ENCODE measurements at regions not wholly inside any gene's neighbourhood (a gene's known extent, or its start where the extent isn't known, plus 50 kb on each side); places are given as distances from the start of the nearest gene placed in this dataset.

GRCh38 chr3:177726807-177727206 lies 529.5 kb upstream of the TBL1XR1 start:
- Histone ChIP-seq H3K27ac (no peak overlapping the region), H3K9me3 (replicated peaks) (no peaks in the 10 kb centered on the region), H3K4me1 (no peaks in the 10 kb centered on the region; the same call in 1 of the 2 replicates), H3K36me3 (no peaks in the 10 kb centered on the region), H3K4me3 (no peak overlapping the region), H3K27me3 (no peaks in the 10 kb centered on the region)
- DNase-seq, result peak in 1 of 2 experiments; percentile 19

DNA sequence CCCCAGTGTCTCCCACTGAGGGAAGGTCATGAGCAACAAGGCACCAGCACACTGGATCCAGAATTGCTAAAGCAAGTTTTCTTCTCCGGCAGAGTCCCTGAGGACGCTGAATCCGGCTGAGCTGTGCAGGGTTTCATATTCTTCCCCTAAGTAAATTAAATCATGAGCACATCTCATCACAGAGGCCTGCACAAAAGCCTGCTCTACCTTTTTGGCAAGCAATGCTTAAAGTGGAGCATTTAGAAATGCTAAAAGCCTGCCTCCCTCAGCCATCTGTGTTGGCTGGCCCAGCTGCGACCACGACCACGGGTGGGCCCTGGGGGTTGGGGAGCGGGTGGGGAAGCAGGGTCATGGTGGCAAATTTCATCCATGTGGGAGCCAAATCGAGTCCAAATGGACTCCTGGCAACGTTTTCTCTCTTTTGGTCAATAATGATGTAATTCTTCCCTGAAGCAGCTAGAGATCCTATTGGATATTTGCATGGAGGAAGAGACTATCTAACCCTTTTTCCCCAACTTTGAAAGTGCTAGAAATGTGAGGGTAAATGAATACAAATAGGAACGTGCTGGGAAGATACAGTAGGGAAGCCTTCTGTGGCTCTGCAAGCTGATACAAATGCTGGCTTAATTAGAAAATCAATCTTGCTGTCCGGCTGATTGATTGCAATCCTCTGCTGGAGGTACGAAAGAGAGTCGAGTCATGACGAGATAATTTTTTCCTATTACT lies 532.8 kb upstream of the TBL1XR1 start:
- no peaks in the 10 kb centered on the region for H3K9me3 ChIP-seq (replicated peaks)
- no peak overlapping the region for H3K4me3 ChIP-seq
- H3K27ac ChIP-seq, result no peak overlapping the region
- H3K4me1 ChIP-seq, result no peaks in the 10 kb centered on the region; the same call in 1 of the 2 replicates
- no peaks in the 10 kb centered on the region for H3K36me3 ChIP-seq
- no peak for DNase-seq
- no peaks in the 10 kb centered on the region for H3K27me3 ChIP-seq

GRCh38 chr3:177730814-177731213 lies 533.5 kb upstream of the TBL1XR1 start:
- H3K27me3 ChIP-seq, result no peaks in the 10 kb centered on the region
- H3K4me1 ChIP-seq, result no peaks in the 10 kb centered on the region; the same call in 1 of the 2 replicates
- no peak for DNase-seq
- H3K9me3 ChIP-seq (replicated peaks), result no peaks in the 10 kb centered on the region
- no peak overlapping the region for H3K4me3 ChIP-seq
- H3K36me3 ChIP-seq, result no peaks in the 10 kb centered on the region
- no peak overlapping the region for H3K27ac ChIP-seq

- no peak overlapping the region for H3K4me3 ChIP-seq
- H3K4me1 ChIP-seq, result no peaks in the 10 kb centered on the region; the same call in 1 of the 2 replicates
- no peak overlapping the region for H3K27ac ChIP-seq
- no peak for DNase-seq
- H3K9me3 ChIP-seq (replicated peaks), result no peaks in the 10 kb centered on the region
- H3K27me3 ChIP-seq, result no peaks in the 10 kb centered on the region
- H3K36me3 ChIP-seq, result no peaks in the 10 kb centered on the region
Observed at GRCh38 chr3:177731644-177732268, 534.5 kb upstream of the TBL1XR1 start.

GRCh38 chr3:177733233-177733632 lies 536.0 kb upstream of the TBL1XR1 start:
- DNase-seq, result no peak
- Histone ChIP-seq H3K27ac (no peak overlapping the region), H3K4me3 (no peak overlapping the region), H3K36me3 (no peaks in the 10 kb centered on the region), H3K4me1 (no peaks in the 10 kb centered on the region), H3K9me3 (replicated peaks) (no peaks in the 10 kb centered on the region), H3K27me3 (no peaks in the 10 kb centered on the region)

- no peak for DNase-seq
- Histone ChIP-seq H3K9me3 (replicated peaks) (0 out of 2 replicates have a peak, but pooled peaks cover 2% of the 10 kb centered on the region), H3K4me3 (no peak overlapping the region), H3K4me1 (no peaks in the 10 kb centered on the region), H3K36me3 (no peaks in the 10 kb centered on the region), H3K27me3 (no peaks in the 10 kb centered on the region), H3K27ac (no peak overlapping the region)
Observed at GRCh38 chr3:177733936-177734335, 536.7 kb upstream of the TBL1XR1 start.

DNA sequence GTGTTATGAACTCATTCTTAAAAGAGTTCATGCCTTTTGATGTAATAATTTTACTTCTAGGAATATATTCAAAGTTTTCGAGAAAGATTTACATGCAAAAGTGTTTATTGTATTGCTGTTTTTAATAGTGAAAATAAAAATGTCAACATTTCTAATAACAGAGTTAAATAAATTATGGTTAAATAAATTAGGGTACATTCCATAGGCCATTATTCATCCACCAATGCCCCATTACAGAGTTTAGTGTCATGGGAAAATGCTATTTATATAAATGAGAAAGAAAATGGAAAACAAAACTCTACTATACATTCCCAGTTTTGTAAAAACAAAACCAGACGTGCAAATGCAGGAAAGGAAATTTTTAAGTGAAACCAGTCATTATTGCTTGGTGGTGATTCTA lies 538.1 kb upstream of the TBL1XR1 start:
- Histone ChIP-seq H3K27ac (no peak overlapping the region), H3K4me3 (no peak overlapping the region), H3K27me3 (no peaks in the 10 kb centered on the region), H3K4me1 (no peaks in the 10 kb centered on the region), H3K36me3 (no peaks in the 10 kb centered on the region), H3K9me3 (replicated peaks) (0 out of 2 replicates have a peak, but pooled peaks cover 2% of the 10 kb centered on the region)
- no peak for DNase-seq

GRCh38 chr3:177739461-177739860 lies 542.2 kb upstream of the TBL1XR1 start:
- DNase-seq, result no peak
- Histone ChIP-seq H3K27ac (no peak overlapping the region), H3K9me3 (replicated peaks) (0 out of 2 replicates have a peak, but pooled peaks cover 2% of the 10 kb centered on the region), H3K27me3 (no peaks in the 10 kb centered on the region), H3K4me3 (no peak overlapping the region), H3K36me3 (no peaks in the 10 kb centered on the region), H3K4me1 (no peaks in the 10 kb centered on the region)

GRCh38 chr3:177740254-177740653 lies 543.0 kb upstream of the TBL1XR1 start:
- Histone ChIP-seq H3K4me1 (no peaks in the 10 kb centered on the region), H3K9me3 (replicated peaks) (0 out of 2 replicates have a peak, but pooled peaks cover 2% of the 10 kb centered on the region)

DNA sequence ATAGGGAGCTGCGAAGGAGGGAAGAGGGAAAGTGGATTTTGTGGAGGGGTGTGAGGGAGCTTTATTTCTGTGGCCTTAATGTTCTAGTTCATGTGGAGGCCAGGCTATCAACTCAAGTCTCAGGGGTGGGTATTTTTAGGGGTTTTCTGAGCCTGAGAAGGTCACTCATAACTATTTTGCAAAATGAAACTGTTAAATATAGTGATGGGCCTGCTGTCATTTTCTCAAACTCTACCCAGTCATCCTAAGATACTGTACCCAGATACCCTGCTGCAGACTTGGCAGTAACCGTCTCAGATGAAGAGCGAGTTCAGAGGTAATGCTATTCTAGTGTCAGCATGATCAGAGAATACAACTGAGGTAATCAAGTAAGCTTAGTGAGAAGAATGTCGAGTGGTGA lies 545.0 kb upstream of the TBL1XR1 start:
- no peaks in the 10 kb centered on the region for H3K36me3 ChIP-seq
- no peak overlapping the region for H3K4me3 ChIP-seq
- no peak for DNase-seq
- H3K27ac ChIP-seq, result no peak overlapping the region
- no peaks in the 10 kb centered on the region for H3K27me3 ChIP-seq
- peaks cover 8% of the 10 kb centered on the region for H3K4me1 ChIP-seq
- H3K9me3 ChIP-seq (replicated peaks), result 0 out of 2 replicates have a peak, but pooled peaks cover 2% of the 10 kb centered on the region

More at GRCh38 chr3:177740254-177740653, 543.0 kb upstream of the TBL1XR1 start:
- Histone ChIP-seq H3K36me3 (no peaks in the 10 kb centered on the region), H3K4me3 (no peak overlapping the region), H3K27ac (no peak overlapping the region), H3K27me3 (no peaks in the 10 kb centered on the region)
- no peak for DNase-seq

DNA sequence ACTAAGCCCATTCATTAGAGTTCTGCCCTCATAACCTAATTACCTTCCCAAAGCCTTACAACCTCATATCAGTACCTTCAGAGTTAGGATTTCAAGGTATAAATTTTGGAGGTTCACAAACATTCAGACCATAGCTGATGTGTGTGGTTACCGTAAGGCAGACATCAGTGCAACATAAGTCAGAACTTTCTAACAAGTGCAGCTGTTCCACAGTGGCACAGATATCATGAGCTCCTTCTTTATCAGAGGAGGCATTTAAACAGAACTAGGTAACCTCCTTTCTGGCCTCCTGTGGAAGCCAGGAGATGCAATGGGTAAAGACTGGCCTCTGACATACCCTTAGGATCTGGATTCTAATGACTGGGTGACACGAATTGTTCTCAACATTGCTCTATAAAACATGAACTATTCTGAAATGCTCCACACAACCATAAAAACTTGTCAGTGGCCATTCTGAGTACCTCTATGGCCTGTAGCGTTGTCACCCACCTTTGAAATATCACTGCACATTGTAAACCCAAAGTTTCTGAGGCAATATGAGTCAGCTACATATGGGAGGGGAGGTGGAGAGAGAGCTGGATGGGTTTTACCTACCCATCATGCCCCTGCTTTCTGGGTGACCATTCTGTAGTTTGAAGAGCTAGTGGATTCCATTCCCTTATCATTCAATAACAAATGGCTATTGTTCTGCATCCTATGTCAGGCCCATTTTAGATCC lies 546.0 kb upstream of the TBL1XR1 start:
- H3K27me3 ChIP-seq, result no peaks in the 10 kb centered on the region
- no peaks in the 10 kb centered on the region for H3K36me3 ChIP-seq
- H3K4me1 ChIP-seq, result peaks cover 10% of the 10 kb centered on the region
- 0 out of 2 replicates have a peak, but pooled peaks cover 2% of the 10 kb centered on the region for H3K9me3 ChIP-seq (replicated peaks)
- DNase-seq, result no peak
- H3K27ac ChIP-seq, result no peak overlapping the region
- no peak overlapping the region for H3K4me3 ChIP-seq

GRCh38 chr3:177744873-177745606 lies 547.8 kb upstream of the TBL1XR1 start:
- Histone ChIP-seq H3K4me3 (no peak overlapping the region), H3K27ac (no peak overlapping the region), H3K9me3 (replicated peaks) (no peaks in the 10 kb centered on the region), H3K36me3 (no peaks in the 10 kb centered on the region), H3K27me3 (no peaks in the 10 kb centered on the region), H3K4me1 (peaks cover 10% of the 10 kb centered on the region)
- DNase-seq, result no peak

DNA sequence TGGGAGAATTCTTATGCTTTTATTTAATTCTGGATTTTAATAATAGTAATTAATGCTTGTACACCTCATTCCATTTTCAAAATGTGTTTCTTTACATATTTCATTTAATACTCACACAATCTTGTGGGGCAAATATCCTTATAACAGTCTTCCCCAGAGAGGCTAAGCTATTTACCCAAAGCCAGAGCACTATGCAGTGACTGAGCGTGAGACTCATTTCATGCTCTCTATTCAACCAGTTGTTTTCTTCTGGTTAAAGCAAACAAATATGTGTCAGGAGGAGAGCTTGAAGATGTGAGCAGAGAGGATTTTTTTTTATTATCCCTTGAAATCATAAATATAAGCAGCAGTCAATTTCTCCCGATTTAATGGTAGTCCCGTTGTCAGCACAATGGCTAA lies 548.3 kb upstream of the TBL1XR1 start:
- H3K27me3 ChIP-seq, result no peaks in the 10 kb centered on the region
- no peak overlapping the region for H3K4me3 ChIP-seq
- H3K4me1 ChIP-seq, result peaks cover 10% of the 10 kb centered on the region
- no peak overlapping the region for H3K27ac ChIP-seq
- no peaks in the 10 kb centered on the region for H3K36me3 ChIP-seq
- no peaks in the 10 kb centered on the region for H3K9me3 ChIP-seq (replicated peaks)
- no peak for DNase-seq

GRCh38 chr3:177746337-177746933 lies 549.2 kb upstream of the TBL1XR1 start:
- Histone ChIP-seq H3K4me3 (no peak overlapping the region), H3K36me3 (no peaks in the 10 kb centered on the region), H3K9me3 (replicated peaks) (no peaks in the 10 kb centered on the region), H3K27ac (no peak overlapping the region), H3K4me1 (peaks cover 10% of the 10 kb centered on the region), H3K27me3 (no peaks in the 10 kb centered on the region)
- peak in 1 of 2 experiments; percentile 18 for DNase-seq
